ENCODE measurements at regions not wholly inside any gene's neighbourhood (a gene's known extent, or its start where the extent isn't known, plus 50 kb on each side); places are given as distances from the start of the nearest gene placed in this dataset.

DNA sequence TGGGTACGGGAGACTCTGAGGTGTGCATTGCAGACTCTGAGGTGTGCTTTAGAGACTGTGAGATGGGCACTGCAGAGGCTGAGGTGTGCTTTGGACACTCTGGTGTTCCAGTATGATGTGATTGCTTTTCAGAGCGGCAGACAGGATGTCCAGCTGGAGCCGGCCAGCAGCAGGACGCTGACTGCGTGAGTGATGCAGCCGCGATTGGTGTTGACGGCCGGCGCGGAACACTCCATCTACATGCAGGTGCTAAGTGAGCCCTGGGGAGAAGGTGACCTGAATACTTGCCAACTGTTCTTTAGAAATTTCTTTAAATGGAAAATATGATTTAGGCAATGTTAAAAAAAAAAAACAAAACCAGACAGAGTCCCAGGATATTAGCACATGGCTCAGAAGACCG lies 103.1 kb upstream of the PPP2R3B start:
- Histone ChIP-seq H2BK20ac (ENCODE audit: low read length) (no peak overlapping the region), H3K27ac (ENCODE audit: low read depth, low read length) (no peak overlapping the region), H2AK5ac (ENCODE audit: low read depth, low read length) (no peak overlapping the region), H3K27me3 (replicated peaks in 1 of 4; ENCODE audit: control insufficient read depth in 3 of 4, extremely low read depth in 1 of 4, insufficient read depth in 3 of 4, low read length in 3 of 4) (no peaks in the 10 kb centered on the region), H3K4me3 (ENCODE audit: extremely low read depth in 1 of 4, insufficient read depth in 2 of 4, low read depth in 3 of 4, low read length in 4 of 4) (no peak overlapping the region), H3K79me1 (ENCODE audit: low read depth, low read length) (no peaks in the 10 kb centered on the region), H3K23ac (ENCODE audit: insufficient read length) (no peak overlapping the region), H2AFZ (ENCODE audit: low read length) (no peak overlapping the region), H4K91ac (replicated peaks; ENCODE audit: insufficient read length, low read length) (no peak overlapping the region), H3K18ac (ENCODE audit: extremely low read depth, low read length) (no peak overlapping the region), H4K20me1 (replicated peaks in 1 of 2; ENCODE audit: control insufficient read depth in 1 of 2, insufficient read depth in 2 of 2, low read length in 2 of 2) (no peaks in the 10 kb centered on the region), H2BK12ac (ENCODE audit: low read depth, low read length) (no peak overlapping the region), H3K23me2 (ENCODE audit: low read depth, low read length) (0 out of 2 replicates have a peak, but pooled peaks cover 2% of the 10 kb centered on the region), H3K9ac (replicated peaks in 1 of 4; ENCODE audit: extremely low read depth in 1 of 4, low read depth in 3 of 4, low read length in 3 of 4) (no peak overlapping the region), H3K36me3 (ENCODE audit: control insufficient read depth in 2 of 4, insufficient read depth in 4 of 4, low read length in 3 of 4) (no peaks in the 10 kb centered on the region), H2BK15ac (ENCODE audit: low read length) (no peak overlapping the region), H3K56ac (replicated peaks; ENCODE audit: insufficient read length, low read depth, low read length) (no peak overlapping the region), H3K4me1 (replicated peaks in 1 of 4; ENCODE audit: control insufficient read depth in 3 of 4, insufficient read depth in 4 of 4, low read length in 3 of 4) (no peaks in the 10 kb centered on the region), H4K5ac (ENCODE audit: insufficient read length, low read depth, low read length) (no peak overlapping the region), H4K8ac (ENCODE audit: extremely low read depth, insufficient read depth, low read length) (no peak overlapping the region), H3K14ac (ENCODE audit: insufficient read length) (no peak overlapping the region), H3K79me2 (ENCODE audit: control insufficient read depth in 1 of 2, insufficient read depth in 2 of 2, low read length in 2 of 2) (no peaks in the 10 kb centered on the region), H2BK5ac (ENCODE audit: low read depth, low read length) (no peak overlapping the region), H3K9me3 (ENCODE audit: insufficient read depth in 2 of 2, low read depth in 1 of 2, low read length in 1 of 2) (no peaks in the 10 kb centered on the region), H3K4ac (replicated peaks; ENCODE audit: insufficient read length, low read depth, low read length) (no peak overlapping the region), H2BK120ac (replicated peaks; ENCODE audit: low read depth, low read length) (no peak overlapping the region), H3K4me2 (ENCODE audit: insufficient read depth in 1 of 2, low read depth in 2 of 2, low read length in 2 of 2) (no peak overlapping the region)
- DNase-seq (ENCODE audit: low read depth in 1 of 2, low spot score in 2 of 2): no peak
- CTCF ChIA-PET (ENCODE audit: partially characterized antibody): no interaction called here
- TF ChIP-seq TAF1 (IDR thresholded peaks at IDR 0.05; ENCODE audit: low read depth, low read length) (no peak), CTBP2 (IDR thresholded peaks at IDR 0.05; ENCODE audit: borderline replicate concordance, insufficient read depth, insufficient read length, low read length) (no peak), RAD21 (IDR thresholded peaks at IDR 0.05 in 1 of 2, conservative IDR thresholded peaks at IDR 0.05 in 1 of 2; ENCODE audit: low read depth in 2 of 2, low read length in 2 of 2) (no peak), YY1 (IDR thresholded peaks at IDR 0.05; ENCODE audit: low read depth, low read length) (no peak), KDM1A (IDR thresholded peaks at IDR 0.05; ENCODE audit: borderline replicate concordance, low read length) (no peak), SIX5 (IDR thresholded peaks at IDR 0.05; ENCODE audit: low read depth, low read length) (no peak), EZH2 (IDR thresholded peaks at IDR 0.05; ENCODE audit: low read depth, low read length, severe bottlenecking) (no peak), ZNF274 (IDR thresholded peaks at IDR 0.05; ENCODE audit: borderline replicate concordance, extremely low read depth, low read length) (no peak)
- TF ChIP-seq, protein P1, sequence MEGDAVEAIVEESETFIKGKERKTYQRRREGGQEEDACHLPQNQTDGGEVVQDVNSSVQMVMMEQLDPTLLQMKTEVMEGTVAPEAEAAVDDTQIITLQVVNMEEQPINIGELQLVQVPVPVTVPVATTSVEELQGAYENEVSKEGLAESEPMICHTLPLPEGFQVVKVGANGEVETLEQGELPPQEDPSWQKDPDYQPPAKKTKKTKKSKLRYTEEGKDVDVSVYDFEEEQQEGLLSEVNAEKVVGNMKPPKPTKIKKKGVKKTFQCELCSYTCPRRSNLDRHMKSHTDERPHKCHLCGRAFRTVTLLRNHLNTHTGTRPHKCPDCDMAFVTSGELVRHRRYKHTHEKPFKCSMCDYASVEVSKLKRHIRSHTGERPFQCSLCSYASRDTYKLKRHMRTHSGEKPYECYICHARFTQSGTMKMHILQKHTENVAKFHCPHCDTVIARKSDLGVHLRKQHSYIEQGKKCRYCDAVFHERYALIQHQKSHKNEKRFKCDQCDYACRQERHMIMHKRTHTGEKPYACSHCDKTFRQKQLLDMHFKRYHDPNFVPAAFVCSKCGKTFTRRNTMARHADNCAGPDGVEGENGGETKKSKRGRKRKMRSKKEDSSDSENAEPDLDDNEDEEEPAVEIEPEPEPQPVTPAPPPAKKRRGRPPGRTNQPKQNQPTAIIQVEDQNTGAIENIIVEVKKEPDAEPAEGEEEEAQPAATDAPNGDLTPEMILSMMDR (IDR thresholded peaks at IDR 0.05; ENCODE audit: control extremely low read depth in 1 of 3, insufficient read depth in 1 of 3, low read depth in 1 of 3, low read length in 3 of 3): no peak
- TF ChIP-seq, protein P2, sequence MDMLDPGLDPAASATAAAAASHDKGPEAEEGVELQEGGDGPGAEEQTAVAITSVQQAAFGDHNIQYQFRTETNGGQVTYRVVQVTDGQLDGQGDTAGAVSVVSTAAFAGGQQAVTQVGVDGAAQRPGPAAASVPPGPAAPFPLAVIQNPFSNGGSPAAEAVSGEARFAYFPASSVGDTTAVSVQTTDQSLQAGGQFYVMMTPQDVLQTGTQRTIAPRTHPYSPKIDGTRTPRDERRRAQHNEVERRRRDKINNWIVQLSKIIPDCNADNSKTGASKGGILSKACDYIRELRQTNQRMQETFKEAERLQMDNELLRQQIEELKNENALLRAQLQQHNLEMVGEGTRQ (IDR thresholded peaks at IDR 0.05; ENCODE audit: low read length): no peak
- WGBS, 2 experiments (ENCODE audit: extremely low coverage in 1 of 2, insufficient coverage in 1 of 2, insufficient read length in 1 of 2, insufficient replicate concordance in 2 of 2, low coverage in 1 of 2, low lambda C conversion rate in 2 of 2, missing lambda C conversion rate in 1 of 2): 90% methylated on average over 12 of the region's 12 CpGs; no CpG with 5 or more reads in 1 of the 2 experiments
- no peak for FAIRE-seq
- POLR2A ChIA-PET (ENCODE audit: partially characterized antibody): no interaction called here
